ENCODE measurements at regions not wholly inside any gene's neighbourhood (a gene's known extent, or its start where the extent isn't known, plus 50 kb on each side); places are given as distances from the start of the nearest gene placed in this dataset.
"Not testable (repeated sequence)": the region's sequence is repeated elsewhere in the genome, so short reads cannot be mapped to it uniquely, and the experiment has no call there.

DNA sequence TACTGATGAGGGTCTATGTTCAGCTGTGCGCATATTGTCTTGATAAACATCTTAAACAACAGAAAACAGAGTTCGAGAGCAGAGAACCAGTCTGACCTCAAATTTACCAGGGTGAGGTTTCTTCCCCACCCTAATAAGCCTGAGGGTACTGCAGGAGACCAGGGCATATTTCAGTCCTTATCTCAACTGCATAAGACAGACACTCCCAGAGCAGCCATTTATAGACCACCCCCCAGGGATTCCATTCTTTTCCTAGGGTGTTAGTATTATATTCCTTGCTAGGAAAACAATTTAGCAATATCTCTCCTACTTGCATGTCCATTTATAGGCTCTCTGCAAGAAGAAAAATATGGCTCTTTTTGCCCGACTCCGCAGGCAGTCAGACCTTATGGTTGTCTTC lies 89.5 kb upstream of the POMZP3 start:
- DNase-seq (ENCODE audit: low read depth) = not testable (repeated sequence)

DNA sequence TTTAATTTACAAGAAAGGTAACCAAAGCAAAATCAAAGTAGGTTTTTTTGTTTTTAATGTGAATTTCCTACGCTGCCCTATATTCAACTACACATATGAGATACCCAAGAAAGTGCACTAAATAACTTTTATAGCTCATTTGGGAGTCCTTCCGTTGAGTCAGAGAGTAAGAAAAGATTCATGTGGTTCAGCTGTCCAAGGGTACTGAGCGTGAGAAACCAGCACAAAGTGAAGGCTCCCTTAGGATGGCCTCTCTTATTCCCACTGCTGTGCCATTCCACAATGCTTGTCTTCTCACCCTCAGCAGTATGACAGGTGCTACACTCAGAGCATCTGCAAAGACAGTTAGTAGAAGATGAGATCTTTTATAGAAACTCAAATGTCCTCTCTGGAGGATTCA lies 85.8 kb upstream of the POMZP3 start:
- not testable (repeated sequence) for DNase-seq (ENCODE audit: low read depth)

DNA sequence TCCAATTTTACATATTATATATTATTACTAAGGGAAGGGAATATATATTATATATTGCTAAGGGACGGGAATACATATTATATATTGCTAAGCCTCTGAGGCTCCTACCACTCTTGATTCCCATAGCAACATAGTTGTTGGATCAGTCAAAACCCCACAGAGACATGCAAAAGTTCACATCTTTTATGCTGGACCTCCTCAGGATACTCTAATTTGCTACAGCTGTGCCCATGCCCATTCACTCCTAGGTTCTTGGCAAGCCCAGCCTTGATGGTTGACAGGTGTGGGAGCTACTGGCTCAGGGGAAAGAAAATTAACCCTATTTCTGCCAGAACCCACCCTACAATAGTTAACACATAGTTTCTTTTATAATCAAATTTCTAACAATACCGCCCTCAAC lies 84.6 kb upstream of the POMZP3 start:
- DNase-seq (ENCODE audit: low read depth) = not testable (repeated sequence)

DNA sequence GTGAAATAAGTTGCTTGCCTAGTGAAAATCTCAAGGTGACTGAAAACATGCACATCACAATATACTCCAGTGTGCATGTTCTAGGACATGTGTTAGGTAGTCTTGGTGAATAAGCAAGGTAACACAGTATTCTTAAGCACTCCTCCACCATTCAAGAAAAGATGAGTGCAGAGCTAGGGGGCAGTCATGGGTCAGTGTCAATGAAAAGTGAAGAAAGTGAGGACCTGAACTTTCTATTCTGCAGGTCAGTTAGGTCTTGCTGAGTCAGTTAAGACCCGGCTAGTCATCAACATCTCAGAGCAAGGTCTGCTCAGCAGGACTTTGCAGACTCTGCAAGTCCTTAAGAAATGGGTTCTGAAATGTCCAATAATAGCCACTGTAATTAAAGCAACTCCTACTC lies 82.6 kb upstream of the POMZP3 start:
- DNase-seq (ENCODE audit: low read depth) = not testable (repeated sequence)

DNA sequence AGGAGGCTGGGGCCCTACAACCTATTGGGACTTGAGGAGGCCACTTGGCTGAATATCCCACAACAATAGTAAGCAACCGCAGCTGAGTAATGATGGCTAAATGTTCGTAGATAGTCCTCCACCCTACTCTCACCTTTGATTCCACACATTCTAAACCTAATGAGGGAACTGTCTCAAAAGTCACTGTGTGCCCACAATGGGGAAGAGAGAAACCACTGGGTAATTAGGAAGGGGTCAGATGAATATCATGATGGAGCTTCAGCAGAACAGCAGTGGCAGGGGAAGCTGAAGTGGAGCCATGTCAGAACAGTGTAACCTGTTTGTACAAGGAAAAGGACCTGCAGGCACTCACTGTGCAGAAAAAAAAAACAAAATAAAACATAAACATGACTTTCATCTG lies 81.4 kb upstream of the POMZP3 start:
- DNase-seq (ENCODE audit: low read depth) = not testable (repeated sequence)

DNA sequence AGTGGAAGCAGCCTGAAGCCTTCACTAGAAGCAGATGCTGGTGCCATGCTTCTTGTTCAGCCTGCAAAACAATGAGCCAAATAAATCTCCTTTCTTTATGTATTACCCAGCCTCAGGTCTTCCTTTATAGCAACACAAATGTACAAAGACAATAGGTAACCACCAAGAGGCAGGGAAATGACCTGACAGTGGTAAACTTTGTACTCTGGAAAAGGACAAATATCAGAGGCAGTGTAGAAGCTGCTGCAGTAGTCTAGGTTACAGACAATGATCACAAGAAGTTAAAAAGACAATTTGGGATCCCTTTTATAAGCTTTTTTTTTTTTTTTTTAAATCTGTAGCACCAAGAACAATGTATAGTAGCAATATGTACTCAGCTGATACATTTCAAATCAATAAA lies 76.7 kb upstream of the POMZP3 start:
- DNase-seq (ENCODE audit: low read depth) = not testable (repeated sequence)

DNA sequence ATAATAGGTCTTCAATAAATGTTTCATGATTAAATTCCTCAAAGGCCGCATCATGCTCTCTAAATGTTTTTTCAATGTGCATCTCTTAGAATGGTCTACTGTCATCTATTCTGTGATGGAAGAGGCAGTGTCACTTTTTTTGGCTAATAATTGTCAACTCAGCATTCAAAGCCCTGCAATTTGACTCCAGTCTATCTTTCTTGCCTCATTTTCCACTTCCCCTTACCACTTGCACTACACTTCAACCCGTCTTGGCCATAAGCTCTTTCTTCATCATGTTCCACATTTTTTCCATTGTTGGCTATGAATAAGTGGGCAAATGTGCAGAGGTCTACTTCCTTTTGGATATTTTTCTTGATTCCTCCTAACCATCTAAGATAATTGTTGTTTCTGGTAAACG lies 59.2 kb upstream of the POMZP3 start:
- not testable (repeated sequence) for DNase-seq (ENCODE audit: low read depth)

DNA sequence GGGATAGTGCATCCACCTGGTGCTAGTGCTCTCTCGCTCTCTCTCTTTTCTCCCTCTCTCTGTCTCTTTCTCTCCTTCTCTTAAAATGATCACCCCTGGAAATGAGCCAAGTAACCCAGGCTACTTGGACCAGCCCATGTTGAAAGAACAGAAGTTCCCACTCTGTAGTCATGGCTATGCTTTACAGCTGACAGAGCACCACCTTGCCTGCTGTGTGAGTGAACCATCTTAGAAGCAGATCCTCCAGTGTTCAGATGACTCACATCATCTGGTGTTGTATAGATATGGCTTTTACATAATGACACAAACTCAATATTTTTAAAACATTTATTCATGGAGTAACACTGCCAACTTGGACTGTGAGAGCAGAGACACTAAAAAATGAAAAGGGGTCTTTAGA lies 57.7 kb upstream of the POMZP3 start:
- not testable (repeated sequence) for DNase-seq (ENCODE audit: low read depth)

DNA sequence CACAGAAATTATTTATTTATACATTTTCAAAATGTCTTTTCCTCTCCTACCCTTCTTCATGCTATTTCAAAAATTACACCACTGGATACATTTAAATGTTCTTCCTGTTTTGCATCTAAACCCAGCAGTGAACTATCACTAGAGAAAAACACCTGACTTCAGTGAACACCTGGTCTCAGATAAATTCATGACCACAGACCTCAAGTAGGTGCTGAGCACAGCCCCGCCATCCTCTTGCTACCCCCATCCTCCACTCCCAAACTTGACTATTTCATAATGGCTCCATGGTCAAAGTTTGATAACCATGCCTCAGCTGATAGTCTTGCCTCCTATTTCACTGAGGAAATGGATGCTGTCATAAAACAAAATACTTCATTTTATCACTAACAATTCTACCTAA lies 56.6 kb upstream of the POMZP3 start:
- DNase-seq (ENCODE audit: low read depth) = not testable (repeated sequence)

DNA sequence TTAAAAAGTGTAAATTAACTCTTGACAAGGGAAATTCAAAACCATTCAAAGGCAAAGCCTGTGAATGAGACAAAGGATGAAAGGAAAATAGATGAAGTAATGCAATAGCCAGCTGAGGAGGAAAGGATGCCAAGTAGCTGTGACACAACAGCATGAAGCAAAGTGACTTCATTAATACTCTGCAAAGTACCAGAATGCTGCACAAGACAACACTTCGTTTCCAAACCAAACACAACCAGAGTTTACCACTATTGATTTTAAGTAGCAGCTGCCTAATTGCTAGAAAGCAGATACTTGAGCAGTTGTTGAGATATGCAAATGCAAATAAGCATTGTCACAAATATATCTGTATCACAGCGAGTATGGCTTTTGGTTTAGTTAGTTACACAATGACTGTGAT lies 54.7 kb upstream of the POMZP3 start:
- DNase-seq (ENCODE audit: low read depth) = not testable (repeated sequence)

DNA sequence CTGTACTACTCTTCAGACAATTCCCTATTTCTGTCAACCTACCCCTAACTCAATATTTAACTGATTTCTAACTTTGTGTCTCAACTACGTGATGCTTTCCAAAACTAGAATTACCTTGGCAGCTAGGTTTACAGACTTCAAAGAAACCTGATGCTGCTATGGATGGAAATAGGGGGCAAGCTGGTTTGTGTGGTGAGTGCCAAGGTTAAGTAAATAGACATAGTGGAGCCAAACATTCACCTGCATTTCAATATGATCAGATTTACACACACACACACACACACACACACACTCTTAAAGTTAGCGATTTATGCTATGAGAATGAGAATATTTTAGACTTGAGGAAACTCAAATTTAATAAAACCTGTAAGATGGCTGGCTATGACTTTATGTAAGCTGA lies 52.1 kb upstream of the POMZP3 start:
- not testable (repeated sequence) for DNase-seq (ENCODE audit: low read depth)

DNA sequence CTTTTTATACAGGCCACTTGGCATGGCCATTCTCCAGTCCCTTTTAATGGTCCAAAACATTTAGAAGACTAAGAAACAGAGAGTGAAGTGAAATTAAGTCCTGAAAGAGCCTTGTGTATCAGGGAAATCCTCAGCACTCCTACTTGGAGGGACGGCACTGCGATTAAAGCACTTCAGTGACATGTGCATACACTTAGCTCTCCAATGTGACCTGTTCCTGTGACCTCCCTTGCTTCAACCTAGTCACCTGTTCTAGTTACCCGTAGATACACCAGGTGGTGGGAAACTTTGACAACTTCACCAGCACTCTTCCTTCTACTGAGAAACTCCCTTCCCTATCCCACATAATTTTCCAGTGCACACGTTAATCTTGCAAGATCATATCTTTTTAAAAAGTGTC lies 51.4 kb upstream of the POMZP3 start:
- not testable (repeated sequence) for DNase-seq (ENCODE audit: low read depth)

DNA sequence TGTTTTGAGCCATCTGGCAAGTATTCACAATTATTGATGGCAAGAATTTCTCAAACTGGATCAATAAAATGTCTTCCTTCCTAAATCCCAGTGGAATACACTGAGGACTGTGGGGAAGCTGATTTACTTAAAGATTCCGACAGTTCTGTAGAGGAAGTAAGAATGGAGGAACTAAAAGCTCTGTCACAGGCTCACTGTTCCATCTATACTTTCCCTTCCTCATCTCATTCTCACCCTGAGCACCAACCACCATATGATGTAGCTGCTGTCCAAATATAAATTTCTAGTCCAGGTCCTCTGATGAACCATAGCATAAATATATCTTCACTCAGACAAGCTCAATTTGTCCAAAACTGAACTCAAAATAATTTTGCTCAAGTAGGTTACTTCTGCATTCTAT lies 49.8 kb upstream of the POMZP3 start:
- DNase-seq (ENCODE audit: low read depth) = not testable (repeated sequence)
